Activated T-cell treated with anti-CD3 and anti-CD28 coated beads, Interleukin-2, amount 50 U/mL, for 24 hours (primary cell): ENCODE measurements at regions not wholly inside any gene's neighbourhood (a gene's known extent, or its start where the extent isn't known, plus 50 kb on each side); places are given as distances from the start of the nearest gene placed in this dataset.

ENCODE experiments used
- DNase-seq: peaks from one replicate; pipeline ENCODE4 v3.0.0-alpha.2; 2020
- H3K27ac Mint-ChIP-seq: 2 replicates; pipeline ENCODE4 v1.8.0; 2020; ENCODE audit warnings: mild to moderate bottlenecking, mixed read lengths
- H3K27me3 Mint-ChIP-seq: 2 replicates; pipeline ENCODE4 v1.8.0; 2020; ENCODE audit warnings: mixed read lengths
- H3K36me3 Mint-ChIP-seq: 2 replicates; pipeline ENCODE4 v1.8.0; 2020; ENCODE audit warnings: low read depth, mixed read lengths
- H3K4me1 Mint-ChIP-seq: 2 replicates; pipeline ENCODE4 v1.8.0; 2020; ENCODE audit warnings: low read depth, mixed read lengths
- H3K4me3 Mint-ChIP-seq: 2 replicates; pipeline ENCODE4 v1.8.0; 2020; ENCODE audit warnings: mild to moderate bottlenecking, moderate library complexity, mixed read lengths
- H3K9me3 Mint-ChIP-seq: 2 replicates; pipeline ENCODE4 v1.8.0; 2020; ENCODE audit warnings: mixed read lengths

DNA sequence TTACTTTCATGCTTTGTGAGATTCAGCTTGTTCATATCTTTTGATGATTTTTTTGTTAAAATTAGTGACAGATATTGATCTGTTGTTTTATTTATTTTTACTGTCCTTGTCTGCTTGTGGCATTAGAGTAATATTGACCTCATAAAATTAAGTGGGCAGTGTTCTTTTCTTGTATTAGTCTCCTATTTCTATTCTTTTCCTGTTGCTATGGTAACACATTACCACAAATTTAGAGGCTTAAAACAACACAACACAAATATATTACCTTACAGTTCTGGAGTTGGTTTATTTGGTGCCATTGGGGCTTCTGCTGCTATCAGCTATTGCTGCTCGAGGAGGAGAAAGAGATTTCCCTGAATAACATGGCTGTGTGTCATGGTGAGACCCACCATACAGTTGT lies 135.7 kb downstream of the C1orf94 start:
- Mint-ChIP-seq H3K27me3 (peaks cover 7% of the 10 kb centered on the region), H3K4me3 (no peak overlapping the region), H3K9me3 (peaks cover 29% of the 10 kb centered on the region), H3K4me1 (no peaks in the 10 kb centered on the region), H3K27ac (no peak overlapping the region), H3K36me3 (no peaks in the 10 kb centered on the region)
- no peak for DNase-seq

DNA sequence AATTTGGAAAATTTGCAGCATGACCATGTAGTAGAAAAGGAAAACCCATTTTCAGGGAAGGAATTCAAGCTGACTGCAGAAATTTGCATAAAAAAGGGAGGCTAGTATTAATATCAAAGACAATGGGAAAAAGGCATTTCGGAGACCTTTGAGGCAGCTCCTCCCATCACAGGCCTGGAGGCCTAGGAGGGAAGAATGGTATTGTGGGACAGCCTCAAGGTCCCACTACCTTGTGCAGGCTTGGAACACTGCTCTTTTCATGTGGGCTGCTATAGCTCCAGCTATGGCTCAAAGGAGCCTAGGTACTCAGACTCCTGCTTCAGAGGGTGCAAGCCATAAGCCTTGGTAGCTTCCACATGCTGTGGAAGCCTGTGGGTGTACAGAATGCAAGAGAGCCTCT lies 139.3 kb downstream of the C1orf94 start:
- DNase-seq = no peak
- peaks cover 19% of the 10 kb centered on the region for H3K9me3 Mint-ChIP-seq
- H3K36me3 Mint-ChIP-seq = no peaks in the 10 kb centered on the region
- H3K4me3 Mint-ChIP-seq = no peak overlapping the region
- H3K27ac Mint-ChIP-seq = no peak overlapping the region
- H3K27me3 Mint-ChIP-seq = peaks cover 9% of the 10 kb centered on the region
- H3K4me1 Mint-ChIP-seq = no peaks in the 10 kb centered on the region

DNA sequence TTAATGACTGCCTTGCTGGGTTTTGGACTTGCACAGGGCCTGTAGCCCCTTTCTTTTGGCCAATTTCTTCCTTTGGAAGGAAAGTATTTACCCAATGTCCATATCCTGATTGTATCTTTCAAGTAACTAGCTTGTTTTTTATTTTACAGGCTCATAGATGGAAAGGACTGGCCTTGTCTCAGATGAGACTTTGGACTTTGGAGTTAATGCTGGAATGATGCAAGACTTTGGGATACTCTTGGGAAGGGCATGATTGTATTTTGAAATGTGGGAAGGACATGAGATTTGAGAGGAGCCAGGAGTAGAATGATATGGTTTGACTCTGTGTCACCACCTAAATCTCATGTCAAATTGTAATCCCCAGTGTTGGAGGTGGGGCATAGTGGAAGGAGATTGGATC lies 140.1 kb downstream of the C1orf94 start:
- no peaks in the 10 kb centered on the region for H3K4me1 Mint-ChIP-seq
- DNase-seq = no peak
- no peaks in the 10 kb centered on the region for H3K36me3 Mint-ChIP-seq
- peaks cover 19% of the 10 kb centered on the region for H3K9me3 Mint-ChIP-seq
- no peak overlapping the region for H3K4me3 Mint-ChIP-seq
- peaks cover 9% of the 10 kb centered on the region for H3K27me3 Mint-ChIP-seq
- no peak overlapping the region for H3K27ac Mint-ChIP-seq

DNA sequence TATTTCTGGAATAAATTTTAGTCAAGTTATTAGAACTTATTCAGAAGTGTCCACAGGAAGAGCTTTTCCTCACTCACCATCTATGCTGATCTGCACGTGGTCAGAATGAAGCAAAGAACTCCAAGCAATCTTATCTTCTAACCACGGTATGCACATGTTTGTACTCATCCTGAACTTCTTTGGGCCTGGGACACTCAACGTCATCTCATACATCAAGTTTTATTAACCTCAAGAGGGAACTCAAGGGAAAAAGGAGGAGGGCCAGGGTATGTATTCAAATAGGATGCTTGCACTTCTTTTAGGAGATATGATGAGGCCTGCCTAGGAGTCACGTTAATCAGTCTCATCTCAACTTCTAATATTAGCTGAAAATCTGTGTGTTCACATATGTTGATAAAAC lies 142.5 kb downstream of the C1orf94 start:
- Mint-ChIP-seq H3K36me3 (no peaks in the 10 kb centered on the region), H3K4me1 (no peaks in the 10 kb centered on the region), H3K9me3 (peaks cover 19% of the 10 kb centered on the region), H3K27me3 (peaks cover 9% of the 10 kb centered on the region), H3K4me3 (no peak overlapping the region), H3K27ac (no peak overlapping the region)
- DNase-seq = no peak

DNA sequence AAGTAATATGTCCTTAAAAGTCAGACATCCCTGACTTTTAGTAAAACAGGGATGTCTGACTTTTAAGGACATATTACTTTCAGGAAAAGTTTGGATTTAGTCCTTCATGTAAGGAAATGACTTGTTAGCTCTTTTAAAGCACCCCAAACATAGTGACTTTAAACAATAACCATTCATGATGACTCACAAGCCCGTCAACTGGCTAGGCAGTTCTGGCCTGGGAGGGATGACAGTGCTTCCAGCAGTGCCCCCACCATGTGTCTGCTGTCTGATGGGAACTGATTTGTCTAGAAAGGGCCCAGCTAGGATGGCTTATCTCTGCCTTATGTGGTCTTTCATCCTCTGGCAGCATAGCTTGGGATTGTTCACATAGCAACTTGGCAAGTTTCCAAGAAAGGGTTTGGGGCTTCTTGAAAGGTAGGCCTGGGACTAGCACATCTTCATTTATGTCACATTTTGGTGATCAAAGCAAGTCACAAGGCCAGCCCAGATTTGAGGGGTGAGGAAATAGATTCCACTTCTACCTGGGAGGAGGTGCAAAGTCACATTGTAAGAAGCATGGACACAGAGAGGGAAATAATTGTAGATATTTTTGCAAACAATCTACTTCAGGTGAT lies 143.5 kb downstream of the C1orf94 start:
- no peak for DNase-seq
- peaks cover 9% of the 10 kb centered on the region for H3K27me3 Mint-ChIP-seq
- H3K27ac Mint-ChIP-seq = no peak overlapping the region
- H3K4me1 Mint-ChIP-seq = no peaks in the 10 kb centered on the region
- no peaks in the 10 kb centered on the region for H3K36me3 Mint-ChIP-seq
- peaks cover 15% of the 10 kb centered on the region for H3K9me3 Mint-ChIP-seq
- H3K4me3 Mint-ChIP-seq = no peak overlapping the region

DNA sequence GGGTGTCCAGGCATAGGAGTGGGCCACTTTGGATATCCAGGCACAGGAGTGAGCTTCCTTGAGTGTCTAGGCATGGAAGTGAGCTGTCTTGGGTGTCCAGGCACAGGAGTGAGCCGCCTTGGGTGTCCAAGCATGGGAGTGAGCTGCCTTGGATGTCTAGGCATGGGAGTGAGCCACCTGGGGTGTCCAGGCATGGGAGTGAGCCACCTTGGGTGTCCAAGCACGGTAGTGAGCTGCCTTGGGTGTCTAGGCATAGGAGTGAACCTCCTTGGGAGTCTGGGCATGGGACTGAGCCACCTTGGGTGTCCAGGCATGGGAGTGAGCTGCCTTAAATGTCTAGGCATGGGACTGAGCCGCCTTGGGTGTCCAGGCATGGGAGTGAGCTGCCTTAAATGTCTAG lies 146.3 kb downstream of the C1orf94 start:
- DNase-seq = no peak
- Mint-ChIP-seq H3K27ac (no peak overlapping the region), H3K4me1 (no peaks in the 10 kb centered on the region), H3K36me3 (no peaks in the 10 kb centered on the region), H3K27me3 (peaks cover 20% of the 10 kb centered on the region), H3K9me3 (no peaks in the 10 kb centered on the region), H3K4me3 (no peak overlapping the region)

DNA sequence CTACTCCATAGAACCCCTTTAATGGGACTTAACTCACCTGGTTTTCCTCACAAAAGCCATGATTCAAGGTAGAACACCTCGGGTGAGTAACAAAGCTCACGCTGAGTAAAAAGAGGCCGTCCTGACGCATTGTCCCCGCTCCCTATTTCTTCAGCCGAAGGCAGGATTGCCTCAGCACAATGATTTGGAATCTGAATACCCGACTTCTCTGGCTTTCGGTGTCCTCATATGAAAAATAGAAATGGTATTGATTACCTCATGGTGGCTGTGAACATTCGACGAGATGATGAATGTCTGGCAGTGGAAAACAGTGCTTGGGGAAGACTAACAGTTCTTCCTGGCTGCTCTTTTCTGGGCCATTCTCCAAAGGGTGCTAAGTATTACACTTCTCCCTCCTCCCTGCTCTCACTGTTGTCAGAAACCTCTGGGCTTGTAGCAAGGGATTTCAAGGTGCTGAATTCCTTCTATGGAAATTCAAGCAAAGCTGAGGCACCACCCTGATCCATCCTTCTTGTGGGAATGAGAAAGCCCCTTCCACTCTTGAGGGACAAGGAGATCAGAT lies 148.3 kb downstream of the C1orf94 start:
- Mint-ChIP-seq H3K27ac (no peak overlapping the region), H3K36me3 (no peaks in the 10 kb centered on the region), H3K4me1 (no peaks in the 10 kb centered on the region), H3K27me3 (peaks cover 16% of the 10 kb centered on the region), H3K9me3 (no peaks in the 10 kb centered on the region), H3K4me3 (no peak overlapping the region)
- no peak for DNase-seq

DNA sequence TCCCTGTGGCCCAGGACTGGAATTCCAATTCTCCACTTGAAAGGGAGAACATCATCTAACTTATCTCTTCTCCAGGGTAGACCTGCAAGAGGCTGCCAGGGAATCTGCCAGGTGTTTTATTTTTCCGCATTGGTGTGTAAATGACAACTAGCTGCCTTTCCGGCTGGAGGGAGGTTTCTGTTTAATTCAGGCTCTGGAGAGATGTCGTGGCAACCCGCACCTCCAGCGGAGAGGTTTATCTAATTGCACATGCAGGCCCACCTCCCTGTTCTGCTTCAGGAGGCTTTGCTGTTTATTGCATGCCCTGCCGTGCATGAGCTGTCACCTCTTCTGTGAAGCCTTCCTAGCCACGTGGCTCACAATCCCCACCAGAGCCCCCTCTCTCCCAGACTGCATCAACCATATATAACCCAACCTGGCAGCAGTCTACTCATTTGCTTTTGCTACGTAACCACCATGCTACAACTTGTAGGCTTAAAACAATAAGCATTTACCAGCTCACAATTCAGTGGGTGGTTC lies 151.6 kb downstream of the C1orf94 start:
- Mint-ChIP-seq H3K4me3 (no peak overlapping the region), H3K9me3 (no peaks in the 10 kb centered on the region), H3K36me3 (no peaks in the 10 kb centered on the region), H3K4me1 (no peaks in the 10 kb centered on the region), H3K27ac (no peak overlapping the region), H3K27me3 (peaks cover 16% of the 10 kb centered on the region)
- DNase-seq = no peak

DNA sequence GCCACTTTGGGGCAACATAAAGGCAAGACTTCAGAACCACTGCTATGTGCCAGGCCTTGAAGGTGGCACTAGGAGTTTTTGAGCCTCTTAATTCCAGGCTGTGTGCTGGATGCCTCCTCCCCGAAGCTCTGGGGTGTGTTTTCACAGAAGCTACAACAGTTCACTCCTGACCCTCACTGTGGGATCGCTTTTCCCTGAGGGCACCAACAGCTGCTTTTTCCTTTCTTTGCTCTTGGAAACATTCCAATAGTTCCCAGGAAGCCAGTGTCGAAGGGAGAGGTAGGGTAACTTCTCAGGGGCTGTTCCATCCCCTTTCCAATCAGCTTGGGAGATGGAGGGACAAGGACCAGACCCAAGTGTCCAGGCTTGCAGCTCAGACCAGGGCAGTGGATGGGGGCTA lies 153.4 kb downstream of the C1orf94 start:
- Mint-ChIP-seq H3K4me3 (no peak overlapping the region), H3K9me3 (no peaks in the 10 kb centered on the region), H3K27ac (no peak overlapping the region), H3K36me3 (no peaks in the 10 kb centered on the region), H3K27me3 (peaks cover 16% of the 10 kb centered on the region), H3K4me1 (no peaks in the 10 kb centered on the region)
- DNase-seq = no peak

DNA sequence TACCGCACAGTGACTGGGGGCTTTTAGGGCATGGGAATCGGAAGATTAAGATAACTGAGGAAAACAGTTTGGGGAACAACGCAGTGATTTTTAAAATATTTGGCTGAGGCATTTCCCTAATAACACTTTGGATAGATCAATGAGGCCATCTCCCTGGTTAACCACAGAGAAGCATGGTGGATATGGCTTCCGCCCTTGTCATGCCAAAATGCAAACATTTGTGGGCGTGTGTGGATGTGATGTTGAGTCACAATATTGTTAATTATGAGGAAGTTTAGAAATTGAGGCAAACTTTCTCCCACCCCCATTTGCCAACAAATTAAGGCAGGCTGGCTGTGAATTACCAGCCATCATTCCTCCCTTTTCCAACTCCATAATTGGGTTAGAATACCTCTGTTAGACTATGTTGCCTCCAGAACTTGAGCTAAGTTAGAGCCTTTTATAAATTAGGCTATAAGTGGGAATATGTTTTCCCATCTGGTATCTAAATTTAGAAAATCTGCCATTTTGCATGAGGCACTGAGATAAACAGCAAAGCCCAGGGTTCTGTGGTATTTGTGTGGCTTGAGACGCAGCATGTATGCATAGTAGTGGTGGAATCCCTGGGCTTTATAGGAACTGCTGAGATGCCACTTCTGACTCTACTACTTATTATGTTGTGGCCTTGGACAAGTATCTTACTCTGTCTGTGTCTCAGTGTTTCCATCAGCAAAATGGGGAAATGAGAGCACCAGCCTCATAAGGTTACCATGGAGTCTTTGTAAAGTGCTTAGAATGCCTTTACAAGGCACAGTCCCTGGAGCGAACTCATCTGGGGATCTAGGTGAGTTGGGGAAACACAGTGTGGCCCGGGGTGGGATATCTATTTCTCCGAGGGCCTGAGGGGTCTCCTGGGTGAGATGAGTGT lies 154.6 kb downstream of the C1orf94 start:
- no peaks in the 10 kb centered on the region for H3K9me3 Mint-ChIP-seq
- no peak overlapping the region for H3K27ac Mint-ChIP-seq
- H3K4me3 Mint-ChIP-seq = no peak overlapping the region
- no peaks in the 10 kb centered on the region for H3K4me1 Mint-ChIP-seq
- no peak for DNase-seq
- H3K36me3 Mint-ChIP-seq = no peaks in the 10 kb centered on the region
- H3K27me3 Mint-ChIP-seq = peaks cover 18% of the 10 kb centered on the region

DNA sequence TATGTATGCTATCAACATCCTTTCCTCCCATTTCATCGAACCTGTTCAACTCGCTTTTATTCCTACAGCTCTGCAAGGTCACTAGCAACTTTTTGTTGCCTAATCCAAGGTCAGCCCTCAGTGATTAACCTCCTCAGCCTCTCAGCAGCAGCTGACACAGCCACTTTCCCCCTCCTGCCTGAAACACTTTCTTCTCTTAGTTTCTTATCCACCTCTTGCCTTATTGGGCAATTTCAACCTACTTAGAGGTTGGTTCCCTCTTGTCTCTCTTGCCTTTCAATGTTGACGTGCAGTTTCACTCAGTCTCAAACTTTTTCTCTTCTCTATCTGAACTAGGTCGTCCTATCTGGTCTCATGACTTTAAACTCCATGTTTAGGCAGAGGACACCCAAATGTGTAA lies 156.3 kb downstream of the C1orf94 start:
- no peak for DNase-seq
- H3K4me1 Mint-ChIP-seq = no peaks in the 10 kb centered on the region
- H3K9me3 Mint-ChIP-seq = no peaks in the 10 kb centered on the region
- H3K27me3 Mint-ChIP-seq = peaks cover 12% of the 10 kb centered on the region
- H3K27ac Mint-ChIP-seq = no peak overlapping the region
- H3K36me3 Mint-ChIP-seq = no peaks in the 10 kb centered on the region
- H3K4me3 Mint-ChIP-seq = no peak overlapping the region

DNA sequence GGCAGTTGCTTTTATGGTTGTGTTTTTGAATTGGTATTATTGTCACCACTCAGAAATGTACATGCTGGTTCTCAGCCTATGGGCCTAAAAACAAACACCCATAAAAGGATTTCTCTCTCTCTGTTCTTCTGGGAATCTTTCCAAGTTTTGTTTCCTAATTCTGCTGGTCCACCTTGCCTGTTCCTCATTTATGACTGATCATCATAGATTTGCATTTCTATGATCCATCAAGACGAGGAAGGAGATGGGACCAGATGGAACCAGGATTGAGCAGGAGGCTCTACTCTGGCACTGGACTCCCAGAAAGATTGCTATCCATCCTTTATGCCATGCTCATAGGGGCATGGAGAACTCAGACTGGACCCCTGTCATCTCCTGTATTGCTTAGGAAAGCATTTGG lies 162.2 kb downstream of the C1orf94 start:
- DNase-seq = no peak
- Mint-ChIP-seq H3K27me3 (peaks cover 31% of the 10 kb centered on the region), H3K4me3 (no peak overlapping the region), H3K4me1 (no peaks in the 10 kb centered on the region), H3K36me3 (no peaks in the 10 kb centered on the region), H3K9me3 (no peaks in the 10 kb centered on the region), H3K27ac (no peak overlapping the region)

DNA sequence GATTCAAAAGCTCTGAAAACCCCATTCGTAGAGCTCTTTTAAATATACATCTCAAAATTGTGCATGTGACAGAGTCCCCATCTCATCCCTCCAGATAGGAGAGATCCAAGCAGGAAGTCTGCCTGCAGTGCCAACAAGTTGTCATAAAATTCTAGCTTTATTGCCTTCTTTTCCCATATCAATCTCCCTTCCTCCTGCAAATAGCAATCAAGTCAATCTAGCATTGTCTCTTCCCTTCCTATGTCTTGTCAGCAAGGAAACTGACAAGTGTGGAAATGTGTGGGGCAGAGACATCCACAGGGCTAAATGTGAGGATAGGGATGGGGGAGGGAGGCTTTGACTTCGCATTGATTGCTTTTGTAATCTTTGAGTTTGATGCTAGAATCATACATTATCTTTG lies 165.2 kb downstream of the C1orf94 start:
- Mint-ChIP-seq H3K4me1 (no peaks in the 10 kb centered on the region), H3K9me3 (no peaks in the 10 kb centered on the region)
- DNase-seq = no peak

DNA sequence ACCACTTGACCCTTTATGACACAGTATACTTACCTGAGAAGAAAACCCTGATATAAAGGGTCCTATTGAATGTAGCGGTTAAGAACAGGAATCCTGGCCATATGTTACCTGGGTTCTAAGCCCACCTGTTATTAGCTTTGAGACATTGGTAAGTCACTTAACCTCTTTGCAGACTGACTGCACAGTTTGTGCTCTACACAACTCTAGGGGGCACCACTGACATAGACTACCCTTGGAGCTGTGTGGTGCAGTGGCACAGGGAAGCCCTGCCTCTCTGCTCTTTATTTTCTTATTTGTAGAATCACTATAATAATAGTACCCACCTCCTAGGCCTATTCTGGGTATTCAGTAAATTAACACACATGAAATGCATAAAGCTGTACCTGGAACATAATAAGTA lies 165.6 kb downstream of the C1orf94 start:
- Mint-ChIP-seq H3K27me3 (peaks cover 43% of the 10 kb centered on the region), H3K27ac (no peak overlapping the region), H3K4me3 (no peak overlapping the region), H3K36me3 (no peaks in the 10 kb centered on the region), H3K9me3 (no peaks in the 10 kb centered on the region), H3K4me1 (no peaks in the 10 kb centered on the region)
- no peak for DNase-seq

More for the DNA sequence above, 165.2 kb downstream of the C1orf94 start:
- peaks cover 43% of the 10 kb centered on the region for H3K27me3 Mint-ChIP-seq
- H3K27ac Mint-ChIP-seq = no peak overlapping the region
- H3K36me3 Mint-ChIP-seq = no peaks in the 10 kb centered on the region
- no peak overlapping the region for H3K4me3 Mint-ChIP-seq

DNA sequence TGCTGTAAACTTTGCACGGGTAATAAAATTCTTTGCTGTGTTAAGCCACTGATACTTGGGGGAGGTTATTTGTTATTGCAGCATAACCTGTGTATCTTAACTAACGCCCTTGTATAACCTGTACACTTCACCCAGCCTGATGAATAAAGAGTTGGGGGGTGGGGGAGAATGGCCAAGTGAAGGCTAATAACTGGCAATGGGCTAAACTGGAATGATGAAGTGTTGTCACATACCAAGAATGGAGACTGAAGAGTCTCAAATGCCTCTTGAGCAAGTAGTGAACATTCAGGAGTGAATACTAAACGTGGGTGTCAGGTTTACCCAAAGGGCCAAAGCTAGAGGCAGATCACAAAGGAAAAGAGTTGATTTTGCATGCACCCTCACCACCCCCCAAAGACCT lies 169.4 kb downstream of the C1orf94 start:
- Mint-ChIP-seq H3K27me3 (peaks cover 21% of the 10 kb centered on the region), H3K36me3 (no peaks in the 10 kb centered on the region), H3K4me1 (no peaks in the 10 kb centered on the region), H3K9me3 (no peaks in the 10 kb centered on the region), H3K4me3 (no peak overlapping the region), H3K27ac (no peak overlapping the region)
- no peak for DNase-seq
